H1 (cell line): ENCODE measurements at regions not wholly inside any gene's neighbourhood (a gene's known extent, or its start where the extent isn't known, plus 50 kb on each side); places are given as distances from the start of the nearest gene placed in this dataset.

ENCODE experiments used
- CTCF ChIA-PET: fragments of 300-600 bp; sonication (Branson Sonifier 250); formaldehyde crosslinking; loops from one replicate; lab custom pipeline; 2021; ENCODE audit not compliant: partially characterized antibody; lab: Charles Lee
- POLR2A ChIA-PET: fragments of 300-600 bp; sonication (Branson Sonifier 250); formaldehyde crosslinking; loops from one replicate; lab custom pipeline; 2021; ENCODE audit warnings: inconsistent platforms; ENCODE audit not compliant: partially characterized antibody; lab: Charles Lee
- DNase-seq, 2 experiments: peaks; one replicate each; pipeline versions ENCODE4 v3.0.0 to v3.0.0-alpha.2; 2010 to 2022; ENCODE audit warnings: low spot score in 2 of 2, low read depth in 1 of 2, mixed read lengths in 1 of 2
- FAIRE-seq: peaks from 2 replicates; lab custom pipeline; 2011; peaks lifted over from hg19 to GRCh38; lab: Jason Lieb, UNC
- H2AFZ ChIP-seq: 2 replicates; pipeline ENCODE4 v1.8.1; 2012; ENCODE audit warnings: low read length, inconsistent platforms
- H2AK5ac ChIP-seq: 2 replicates; pipeline ENCODE4 v1.6.1; 2013; ENCODE audit warnings: low read depth, low read length
- H2BK120ac ChIP-seq: replicated peaks from 2 replicates; pipeline ENCODE3; 2013; ENCODE audit warnings: low read depth, low read length, inconsistent platforms
- H2BK12ac ChIP-seq: 2 replicates; pipeline ENCODE4 v1.6.1; 2013; ENCODE audit warnings: low read depth, low read length
- H2BK15ac ChIP-seq: 2 replicates; pipeline ENCODE4 v1.6.1; 2013; ENCODE audit warnings: low read length
- H2BK20ac ChIP-seq: 2 replicates; pipeline ENCODE4 v1.6.1; 2013; ENCODE audit warnings: low read length
- H2BK5ac ChIP-seq: 2 replicates; pipeline ENCODE4 v1.6.1; 2013; ENCODE audit warnings: low read depth, low read length
- H3K14ac ChIP-seq: 2 replicates; pipeline ENCODE4 v1.6.1; 2013; ENCODE audit warnings: inconsistent platforms; ENCODE audit not compliant: insufficient read length
- H3K18ac ChIP-seq: 2 replicates; pipeline ENCODE4 v1.6.1; 2013; ENCODE audit warnings: low read length; ENCODE audit errors: extremely low read depth
- H3K23ac ChIP-seq: 2 replicates; pipeline ENCODE4 v1.6.1; 2013; ENCODE audit warnings: inconsistent platforms; ENCODE audit not compliant: insufficient read length
- H3K23me2 ChIP-seq: 2 replicates; pipeline ENCODE4 v1.6.1; 2013; ENCODE audit warnings: low read depth, low read length
- H3K27ac ChIP-seq: 2 replicates; pipeline ENCODE4 v1.6.1; 2011; ENCODE audit warnings: low read depth, low read length, inconsistent platforms
- H3K27me3 ChIP-seq, 4 experiments: replicated peaks in 1 of 4; 1 replicate in 1 of 4; 2 replicates in 3 of 4; pipeline versions ENCODE4 v1.6.1 to v1.8.1; 2011 to 2013; ENCODE audit warnings: low read length in 3 of 4, mild to moderate bottlenecking in 3 of 4, inconsistent platforms in 2 of 4, mixed read lengths in 2 of 4, moderate library complexity in 1 of 4; ENCODE audit not compliant: control insufficient read depth in 3 of 4, insufficient read depth in 3 of 4; ENCODE audit errors: extremely low read depth in 1 of 4
- H3K36me3 ChIP-seq, 4 experiments: 2 replicates each; pipeline versions ENCODE4 v1.6.1 to v1.8.1; 2011 to 2013; ENCODE audit warnings: mild to moderate bottlenecking in 4 of 4, low read length in 3 of 4, moderate library complexity in 2 of 4, control low read depth in 1 of 4, inconsistent platforms in 1 of 4; ENCODE audit not compliant: insufficient read depth in 4 of 4, control insufficient read depth in 2 of 4
- H3K4ac ChIP-seq: replicated peaks from 2 replicates; pipeline ENCODE3; 2013; ENCODE audit warnings: low read length, low read depth, mixed read lengths, inconsistent platforms; ENCODE audit not compliant: insufficient read length
- H3K4me1 ChIP-seq, 4 experiments: replicated peaks in 1 of 4; 1 replicate in 1 of 4; 2 replicates in 3 of 4; pipeline versions ENCODE4 v1.6.1 to v1.8.1; 2011 to 2013; ENCODE audit warnings: low read length in 3 of 4, inconsistent platforms in 2 of 4, mixed read lengths in 1 of 4; ENCODE audit not compliant: insufficient read depth in 4 of 4, control insufficient read depth in 3 of 4
- H3K4me2 ChIP-seq, 2 experiments: 2 replicates each; pipeline versions ENCODE4 v1.6.1 to v1.8.1; 2011 to 2013; ENCODE audit warnings: low read depth in 2 of 2, low read length in 2 of 2, control low read depth in 1 of 2, inconsistent platforms in 1 of 2, mild to moderate bottlenecking in 1 of 2; ENCODE audit not compliant: insufficient read depth in 1 of 2
- H3K4me3 ChIP-seq, 4 experiments: fragments of 200-600, 300-600 bp in 1 of 4; sonication (generic), shearing (Covaris generic), sonication (Bioruptor Twin) in 1 of 4; 2 replicates each; pipeline versions ENCODE4 v1.5.1 to v1.8.1; 2011 to 2016; ENCODE audit warnings: low read length in 4 of 4, low read depth in 3 of 4, control low read depth in 2 of 4, inconsistent platforms in 2 of 4, mild to moderate bottlenecking in 2 of 4, mixed read lengths in 1 of 4, moderate library complexity in 1 of 4; ENCODE audit not compliant: insufficient read depth in 2 of 4; ENCODE audit errors: extremely low read depth in 1 of 4
- H3K56ac ChIP-seq: replicated peaks from 2 replicates; pipeline ENCODE3; 2013; ENCODE audit warnings: low read depth, mild to moderate bottlenecking, mixed read lengths, low read length, inconsistent platforms; ENCODE audit not compliant: insufficient read length
- H3K79me1 ChIP-seq: 2 replicates; pipeline ENCODE4 v1.6.1; 2013; ENCODE audit warnings: low read depth, low read length, control low read depth
- H3K79me2 ChIP-seq, 2 experiments: 2 replicates each; pipeline versions ENCODE4 v1.6.1 to v1.8.1; 2012 to 2013; ENCODE audit warnings: low read length in 2 of 2, mild to moderate bottlenecking in 2 of 2, inconsistent platforms in 1 of 2; ENCODE audit not compliant: insufficient read depth in 2 of 2, control insufficient read depth in 1 of 2
- H3K9ac ChIP-seq, 4 experiments: replicated peaks in 1 of 4; 1 replicate in 1 of 4; 2 replicates in 3 of 4; pipeline versions ENCODE4 v1.6.1 to v1.8.1; 2011 to 2013; ENCODE audit warnings: low read depth in 3 of 4, low read length in 3 of 4, control low read depth in 2 of 4, mild to moderate bottlenecking in 2 of 4, moderate library complexity in 2 of 4, inconsistent platforms in 1 of 4; ENCODE audit errors: extremely low read depth in 1 of 4
- H3K9me3 ChIP-seq, 2 experiments: 2 replicates each; pipeline versions ENCODE4 v1.6.1 to v1.8.1; 2012 to 2013; ENCODE audit warnings: mild to moderate bottlenecking in 2 of 2, moderate library complexity in 2 of 2, control low read depth in 1 of 2, inconsistent platforms in 1 of 2, low read depth in 1 of 2, low read length in 1 of 2, mixed read lengths in 1 of 2; ENCODE audit not compliant: insufficient read depth in 2 of 2
- H4K20me1 ChIP-seq, 2 experiments: replicated peaks in 1 of 2; 2 replicates each; pipeline versions ENCODE3 to v1.8.1; 2011 to 2013; ENCODE audit warnings: inconsistent platforms in 2 of 2, low read length in 2 of 2, mild to moderate bottlenecking in 1 of 2; ENCODE audit not compliant: insufficient read depth in 2 of 2, control insufficient read depth in 1 of 2
- H4K5ac ChIP-seq: 2 replicates; pipeline ENCODE4 v1.6.1; 2013; ENCODE audit warnings: low read length, low read depth, mixed read lengths, inconsistent platforms; ENCODE audit not compliant: insufficient read length
- H4K8ac ChIP-seq: 2 replicates; pipeline ENCODE4 v1.8.0; 2013; ENCODE audit warnings: mild to moderate bottlenecking, moderate library complexity, low read length, inconsistent platforms; ENCODE audit not compliant: insufficient read depth; ENCODE audit errors: extremely low read depth
- H4K91ac ChIP-seq: replicated peaks from 2 replicates; pipeline ENCODE3; 2013; ENCODE audit warnings: low read length, mixed read lengths, inconsistent platforms; ENCODE audit not compliant: insufficient read length
- CBX5 ChIP-seq: fragments of 300-800, 300-1000 bp; sonication (generic); IDR thresholded peaks from 2 replicates; pipeline ENCODE4 v1.7.1; 2016; ENCODE audit warnings: antibody characterized with exemption, low read length, low read depth
- JUND ChIP-seq: IDR thresholded peaks from 2 replicates; pipeline ENCODE4 v1.6.1; 2011; ENCODE audit warnings: mild to moderate bottlenecking, improper control_type of control experiment, low read length
- RBBP5 ChIP-seq: IDR thresholded peaks from 2 replicates; pipeline ENCODE4 v1.7.1; 2012; ENCODE audit warnings: low read depth, mild to moderate bottlenecking, inconsistent platforms, low read length, moderate library complexity, borderline replicate concordance
- SRF ChIP-seq: IDR thresholded peaks from 2 replicates; pipeline ENCODE4 v1.6.1; 2011; ENCODE audit warnings: mild to moderate bottlenecking, low read depth, low read length, moderate library complexity
- ZNF274 ChIP-seq: IDR thresholded peaks from 2 replicates; pipeline ENCODE4 v1.7.0; 2012; ENCODE audit warnings: low read length, borderline replicate concordance; ENCODE audit errors: extremely low read depth
- WGBS, 2 experiments: shearing (Covaris generic) in 1 of 2; methylation state at CpG; one replicate each; pipeline versions ENCODE4 v1.1.6 to v1.1.7; 2013 to 2015; ENCODE audit warnings: low lambda C conversion rate in 2 of 2, mixed read lengths in 2 of 2, inconsistent platforms in 1 of 2, low coverage in 1 of 2, missing lambda C conversion rate in 1 of 2; ENCODE audit not compliant: insufficient replicate concordance in 2 of 2, insufficient coverage in 1 of 2, insufficient read length in 1 of 2; ENCODE audit errors: extremely low coverage in 1 of 2, missing lambda C conversion rate in 1 of 2; 5-methylcytosine and 5-hydroxymethylcytosine counted together

DNA sequence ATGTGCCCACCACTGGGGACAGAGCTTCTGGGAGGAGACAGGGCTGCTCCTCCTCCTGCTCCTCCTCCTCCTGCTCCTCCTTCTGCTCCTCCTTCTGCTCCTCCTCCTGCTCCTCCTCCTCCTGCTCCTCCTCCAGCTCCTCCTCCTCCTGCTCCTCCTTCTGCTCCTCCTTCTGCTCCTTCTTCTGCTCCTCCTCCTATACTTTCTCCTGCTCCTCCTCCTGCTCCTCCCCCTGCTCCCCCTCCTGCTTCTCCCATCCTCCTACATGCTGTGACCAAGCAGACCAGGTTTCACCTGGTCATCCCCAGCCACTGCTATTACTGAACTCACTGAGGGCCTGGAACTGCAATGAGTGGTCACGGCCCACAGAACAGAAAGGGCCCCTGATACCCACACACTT is 154.0 kb upstream of the PPP2R2D start:
- Histone ChIP-seq H3K79me1 (no peaks in the 10 kb centered on the region), H4K8ac (0 out of 2 replicates have a peak overlapping the region, but pooled peaks have one; percentile 52), H3K4me1 (peaks cover 0 to 29% (median 14%) of the 10 kb centered on the region in 4 experiments; a peak in 6 of 7 replicates), H4K5ac (no peak overlapping the region), H3K23me2 (no peaks in the 10 kb centered on the region; the same call in 1 of the 2 replicates), H2AK5ac (no peak overlapping the region), H3K9me3 (no peaks in the 10 kb centered on the region), H3K27ac (no peak overlapping the region), H2BK5ac (no peak overlapping the region), H2BK120ac (no peak overlapping the region), H3K4me3 (no peak overlapping the region), H3K18ac (no peak overlapping the region), H4K20me1 (no peaks in the 10 kb centered on the region), H3K9ac (no peak overlapping the region), H3K4ac (no peak overlapping the region), H4K91ac (no peak overlapping the region), H3K56ac (no peak overlapping the region), H3K27me3 (no peaks in the 10 kb centered on the region), H2BK20ac (no peak overlapping the region; the same call in 1 of the 2 replicates), H2BK15ac (no peak overlapping the region), H2AFZ (no peak overlapping the region), H3K36me3 (no peaks in the 10 kb centered on the region), H3K23ac (no peak overlapping the region), H3K4me2 (no peak overlapping the region), H3K14ac (no peak overlapping the region), H2BK12ac (no peak overlapping the region), H3K79me2 (no peaks in the 10 kb centered on the region)
- WGBS, 2 experiments, result 80% methylated on average over 1 of the region's 1 CpG; no CpG with 5 or more reads in 1 of the 2 experiments
- FAIRE-seq, result no peak
- DNase-seq, result no peak
- ChIA-PET POLR2A (no interaction called here), CTCF (no interaction called here)
- TF ChIP-seq ZNF274 (no peak), SRF (no peak), JUND (no peak), RBBP5 (no peak), CBX5 (no peak)
